Nephron progenitor cell (in vitro differentiated cells): ENCODE measurements at regions not wholly inside any gene's neighbourhood (a gene's known extent, or its start where the extent isn't known, plus 50 kb on each side); places are given as distances from the start of the nearest gene placed in this dataset.

Experiments used
- DNase-seq: peaks from one replicate; pipeline ENCODE4 v3.0.0; 2021
- H3K27ac Mint-ChIP-seq: 2 replicates; pipeline ENCODE4 v1.8.0; 2021; ENCODE audit warnings: mild to moderate bottlenecking, moderate library complexity, mixed read lengths
- H3K27me3 Mint-ChIP-seq: 2 replicates; pipeline ENCODE4 v1.8.0; 2021; ENCODE audit warnings: mild to moderate bottlenecking, low read depth, mixed read lengths; ENCODE audit not compliant: poor library complexity
- H3K36me3 Mint-ChIP-seq: 2 replicates; pipeline ENCODE4 v1.8.0; 2021; ENCODE audit warnings: low read depth, mixed read lengths
- H3K4me1 Mint-ChIP-seq: 2 replicates; pipeline ENCODE4 v1.8.0; 2021; ENCODE audit warnings: mixed read lengths
- H3K4me3 Mint-ChIP-seq: 2 replicates; pipeline ENCODE4 v1.8.0; 2021; ENCODE audit warnings: mild to moderate bottlenecking, moderate library complexity, mixed read lengths
- H3K9me3 Mint-ChIP-seq: 2 replicates; pipeline ENCODE4 v1.8.0; 2021; ENCODE audit warnings: mild to moderate bottlenecking, moderate library complexity, mixed read lengths
- CTCF ChIP-seq: fragments of 200-600 bp; sonication (generic); IDR thresholded peaks from 2 replicates; pipeline ENCODE4 v1.5.0; 2021; ENCODE audit warnings: antibody characterized with exemption

DNA sequence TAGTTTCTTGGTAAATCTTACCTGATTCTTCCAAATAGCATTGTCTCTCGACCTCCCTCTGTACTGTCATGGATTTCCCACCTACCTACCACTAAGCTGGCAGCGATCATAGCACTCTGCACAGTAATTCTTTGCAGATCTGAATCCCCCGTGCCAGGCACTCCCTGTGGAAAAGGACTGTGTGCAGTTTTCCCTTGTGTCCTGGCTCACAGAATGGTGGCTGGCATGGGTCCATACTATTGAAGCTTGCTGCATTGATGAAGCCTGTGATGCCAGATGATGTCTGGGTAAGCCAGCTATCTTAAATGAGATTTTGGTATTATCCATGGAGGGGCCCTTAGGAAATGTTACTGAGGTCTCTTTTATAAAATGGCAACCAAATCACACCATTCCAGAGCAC is 135.7 kb downstream of the RPAP3 start:
- Mint-ChIP-seq H3K4me1 (no peaks in the 10 kb centered on the region), H3K4me3 (no peak overlapping the region), H3K27me3 (peaks cover 9% of the 10 kb centered on the region), H3K27ac (no peak overlapping the region), H3K9me3 (no peaks in the 10 kb centered on the region), H3K36me3 (no peaks in the 10 kb centered on the region)
- no peak for DNase-seq
- no peak for TF ChIP-seq CTCF

DNA sequence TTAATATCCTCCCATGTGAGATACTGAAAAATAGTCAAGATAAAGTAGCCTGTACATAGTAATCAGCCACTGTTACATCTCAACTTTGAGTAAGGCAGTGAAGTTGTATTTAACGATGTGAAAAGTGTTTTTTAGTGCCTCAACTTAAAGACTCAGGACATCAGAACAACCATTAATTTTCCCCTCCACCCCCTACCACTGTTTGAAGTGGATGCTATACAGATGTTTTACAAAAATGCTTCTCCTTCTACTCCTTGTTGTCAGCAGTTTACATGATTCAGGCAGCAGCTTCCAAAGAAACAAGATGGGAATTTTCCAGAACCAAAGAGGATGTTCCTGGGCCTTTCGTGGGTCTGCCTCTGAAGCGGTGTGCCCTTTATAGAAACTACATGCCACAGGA is 143.6 kb downstream of the RPAP3 start:
- H3K9me3 Mint-ChIP-seq: peaks cover 2% of the 10 kb centered on the region
- no peaks in the 10 kb centered on the region for H3K36me3 Mint-ChIP-seq
- no peak overlapping the region for H3K27ac Mint-ChIP-seq
- H3K27me3 Mint-ChIP-seq: no peaks in the 10 kb centered on the region
- DNase-seq: no peak
- no peaks in the 10 kb centered on the region for H3K4me1 Mint-ChIP-seq
- no peak for TF ChIP-seq CTCF
- H3K4me3 Mint-ChIP-seq: no peak overlapping the region

- Mint-ChIP-seq H3K27me3 (no peaks in the 10 kb centered on the region), H3K36me3 (no peaks in the 10 kb centered on the region), H3K27ac (no peak overlapping the region)
Observed at GRCh38 chr12:47561746-47562145, 144.1 kb downstream of the RPAP3 start.

GRCh38 chr12:47560415-47560814 is 145.4 kb downstream of the RPAP3 start:
- Mint-ChIP-seq H3K4me1 (no peaks in the 10 kb centered on the region), H3K36me3 (no peaks in the 10 kb centered on the region), H3K9me3 (peaks cover 10% of the 10 kb centered on the region), H3K27me3 (no peaks in the 10 kb centered on the region), H3K4me3 (no peak overlapping the region), H3K27ac (no peak overlapping the region)
- TF ChIP-seq CTCF: no peak
- no peak for DNase-seq

More at GRCh38 chr12:47561746-47562145, 144.1 kb downstream of the RPAP3 start:
- no peak for DNase-seq
- Mint-ChIP-seq H3K9me3 (peaks cover 5% of the 10 kb centered on the region), H3K4me1 (no peaks in the 10 kb centered on the region), H3K4me3 (no peak overlapping the region)
- TF ChIP-seq CTCF: no peak

- no peaks in the 10 kb centered on the region for H3K4me1 Mint-ChIP-seq
- DNase-seq: no peak
- H3K4me3 Mint-ChIP-seq: no peak overlapping the region
- no peak overlapping the region for H3K27ac Mint-ChIP-seq
- H3K27me3 Mint-ChIP-seq: no peaks in the 10 kb centered on the region
- H3K9me3 Mint-ChIP-seq: peaks cover 19% of the 10 kb centered on the region
- H3K36me3 Mint-ChIP-seq: no peaks in the 10 kb centered on the region
- TF ChIP-seq CTCF: no peak
Observed at GRCh38 chr12:47558625-47559345, 147.0 kb downstream of the RPAP3 start.

DNA sequence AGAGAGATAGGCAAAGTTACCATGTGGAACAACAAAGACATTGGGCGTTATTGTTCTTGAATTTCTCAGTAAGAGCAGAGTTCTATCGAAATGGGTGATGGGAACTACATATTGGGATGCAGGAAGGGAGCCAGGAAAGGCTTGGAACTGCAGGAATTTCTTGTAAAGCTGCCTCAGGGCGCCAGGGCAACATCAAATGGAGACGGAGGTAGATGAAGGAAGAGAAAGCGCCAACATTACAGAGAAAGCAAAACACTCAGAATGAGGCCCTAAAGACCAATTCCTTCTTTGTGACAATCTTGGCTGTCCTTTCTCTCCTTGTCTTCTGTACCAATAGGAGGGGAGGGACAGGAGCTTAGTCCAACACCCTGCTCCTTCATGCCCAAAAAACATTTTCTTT is 148.4 kb downstream of the RPAP3 start:
- Mint-ChIP-seq H3K36me3 (no peaks in the 10 kb centered on the region), H3K9me3 (peaks cover 29% of the 10 kb centered on the region), H3K4me1 (no peaks in the 10 kb centered on the region), H3K27me3 (no peaks in the 10 kb centered on the region), H3K27ac (no peak overlapping the region), H3K4me3 (no peak overlapping the region)
- DNase-seq: no peak
- no peak for TF ChIP-seq CTCF
